ENCODE measurements at regions not wholly inside any gene's neighbourhood (a gene's known extent, or its start where the extent isn't known, plus 50 kb on each side); places are given as distances from the start of the nearest gene placed in this dataset.

DNA sequence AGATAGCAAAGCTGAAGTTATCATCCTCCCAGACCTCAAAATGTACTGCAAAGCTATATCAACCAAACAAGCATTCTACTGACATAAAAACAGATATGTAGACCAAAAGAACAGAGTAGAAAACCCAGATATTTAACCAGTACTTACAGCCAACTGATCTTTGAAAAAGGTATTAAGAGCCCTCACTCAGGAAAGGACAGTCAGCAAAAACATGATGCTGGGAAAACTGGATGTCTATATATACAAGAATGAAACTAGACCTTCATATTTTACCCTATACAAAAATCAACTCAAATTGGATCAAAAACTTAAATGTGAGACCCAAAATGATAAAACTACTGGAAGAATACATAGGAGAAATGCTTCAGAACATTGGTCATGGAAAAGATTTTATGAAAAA lies 87.5 kb upstream of the MME start:
- H3K27ac Mint-ChIP-seq, result no peak overlapping the region
- DNase-seq, result no peak
- H3K4me1 Mint-ChIP-seq, result no peaks in the 10 kb centered on the region
- H3K36me3 Mint-ChIP-seq (ENCODE audit: low read depth), result no peaks in the 10 kb centered on the region
- peaks cover 3% of the 10 kb centered on the region for H3K9me3 Mint-ChIP-seq
- no peak overlapping the region for H3K4me3 Mint-ChIP-seq
- no peaks in the 10 kb centered on the region for H3K27me3 Mint-ChIP-seq
- intact Hi-C loops (cut with micrococcal nuclease), result no loop called here

DNA sequence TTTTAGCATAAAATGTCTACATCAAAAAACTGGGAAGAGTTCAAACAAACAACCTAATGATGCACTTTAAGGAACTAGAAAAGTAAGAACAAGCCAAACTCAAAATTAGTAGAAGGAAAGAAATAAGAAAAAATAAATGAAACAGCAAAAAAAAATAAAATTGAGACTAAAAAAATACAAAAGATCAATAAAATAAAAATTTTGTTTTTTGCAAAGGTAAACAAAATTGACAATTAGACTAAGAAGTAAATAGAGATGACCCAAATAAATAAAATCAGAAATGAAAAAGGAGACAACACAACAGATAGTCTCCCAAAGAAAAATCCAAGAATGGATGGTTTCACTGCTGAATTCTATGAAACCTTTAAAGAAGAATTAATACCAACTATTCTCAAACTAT lies 89.6 kb upstream of the MME start:
- no peaks in the 10 kb centered on the region for H3K27me3 Mint-ChIP-seq
- DNase-seq, result no peak
- H3K27ac Mint-ChIP-seq, result no peak overlapping the region
- H3K36me3 Mint-ChIP-seq (ENCODE audit: low read depth), result no peaks in the 10 kb centered on the region
- H3K4me3 Mint-ChIP-seq, result no peak overlapping the region
- intact Hi-C loops (cut with micrococcal nuclease), result no loop called here
- H3K4me1 Mint-ChIP-seq, result no peaks in the 10 kb centered on the region
- peaks cover 3% of the 10 kb centered on the region for H3K9me3 Mint-ChIP-seq

DNA sequence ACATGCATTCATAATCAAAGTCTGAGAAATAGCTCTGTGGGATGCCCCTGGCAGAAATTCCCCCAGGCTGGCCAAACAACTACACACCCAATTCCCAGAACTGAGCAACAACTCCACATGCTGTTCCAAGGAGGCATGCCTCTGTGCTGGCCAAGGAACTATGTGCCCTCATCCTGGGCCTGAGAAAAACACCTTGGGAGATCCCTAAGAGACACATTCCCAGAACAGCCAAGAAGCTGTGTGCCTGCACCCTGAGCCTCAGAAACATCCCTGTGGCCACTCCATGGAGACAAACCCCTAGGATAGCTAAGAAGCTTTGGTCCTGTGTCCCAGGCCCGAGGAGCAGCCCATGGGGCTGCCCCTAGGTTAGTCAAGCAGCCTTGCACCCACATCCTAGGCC lies 92.3 kb upstream of the MME start:
- Mint-ChIP-seq H3K4me3 (no peak overlapping the region), H3K9me3 (peaks cover 3% of the 10 kb centered on the region), H3K36me3 (ENCODE audit: low read depth) (no peaks in the 10 kb centered on the region), H3K27me3 (no peaks in the 10 kb centered on the region), H3K27ac (no peak overlapping the region), H3K4me1 (no peaks in the 10 kb centered on the region)
- no peak for DNase-seq
- intact Hi-C loops (cut with micrococcal nuclease), result no loop called here

DNA sequence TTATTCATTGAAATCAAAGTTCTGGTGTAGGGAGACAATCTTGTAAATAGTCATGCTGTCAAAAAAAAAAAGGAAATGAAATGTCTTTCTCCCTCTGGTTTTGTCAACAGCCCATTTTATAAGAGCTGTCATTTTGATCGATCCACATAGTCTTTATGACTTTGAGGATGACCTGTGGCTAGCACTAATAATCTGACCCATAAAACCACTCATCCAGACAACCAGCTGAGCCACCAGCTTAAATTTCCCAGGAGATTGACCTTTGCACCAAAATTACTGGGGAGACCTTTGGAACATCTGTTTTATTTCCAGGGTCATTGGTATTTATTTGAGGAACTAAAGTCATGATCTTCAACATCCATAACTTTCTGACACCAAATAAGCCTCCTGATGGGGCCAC lies 98.5 kb upstream of the MME start:
- no peaks in the 10 kb centered on the region for H3K27me3 Mint-ChIP-seq
- intact Hi-C loops (cut with micrococcal nuclease), result no loop called here
- H3K4me3 Mint-ChIP-seq, result no peak overlapping the region
- H3K9me3 Mint-ChIP-seq, result no peaks in the 10 kb centered on the region
- no peak overlapping the region for H3K27ac Mint-ChIP-seq
- no peaks in the 10 kb centered on the region for H3K4me1 Mint-ChIP-seq
- no peaks in the 10 kb centered on the region for H3K36me3 Mint-ChIP-seq (ENCODE audit: low read depth)
- DNase-seq, result no peak

DNA sequence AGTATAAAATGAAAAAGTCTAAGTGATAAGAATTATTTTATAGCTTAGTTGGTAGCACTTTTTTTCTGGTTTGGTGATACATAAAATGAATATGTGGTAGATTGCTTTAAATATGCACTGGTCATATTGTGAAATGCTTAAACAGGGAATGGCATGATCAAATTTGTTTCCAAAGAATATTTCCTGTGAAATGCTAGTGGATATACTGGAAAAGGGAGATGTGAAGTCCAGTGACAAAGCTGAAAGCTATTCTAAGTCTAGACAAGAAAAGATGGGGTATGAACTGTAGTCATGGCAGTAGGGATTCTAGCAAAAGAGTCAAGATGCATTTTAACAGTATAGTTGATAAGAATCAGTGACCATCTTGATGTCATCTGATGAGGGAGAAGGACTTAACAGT lies 98.9 kb upstream of the MME start:
- intact Hi-C loops (cut with micrococcal nuclease), result no loop called here
- Mint-ChIP-seq H3K4me3 (no peak overlapping the region), H3K27me3 (no peaks in the 10 kb centered on the region), H3K9me3 (no peaks in the 10 kb centered on the region), H3K36me3 (ENCODE audit: low read depth) (no peaks in the 10 kb centered on the region), H3K27ac (no peak overlapping the region), H3K4me1 (no peaks in the 10 kb centered on the region)
- DNase-seq, result no peak

DNA sequence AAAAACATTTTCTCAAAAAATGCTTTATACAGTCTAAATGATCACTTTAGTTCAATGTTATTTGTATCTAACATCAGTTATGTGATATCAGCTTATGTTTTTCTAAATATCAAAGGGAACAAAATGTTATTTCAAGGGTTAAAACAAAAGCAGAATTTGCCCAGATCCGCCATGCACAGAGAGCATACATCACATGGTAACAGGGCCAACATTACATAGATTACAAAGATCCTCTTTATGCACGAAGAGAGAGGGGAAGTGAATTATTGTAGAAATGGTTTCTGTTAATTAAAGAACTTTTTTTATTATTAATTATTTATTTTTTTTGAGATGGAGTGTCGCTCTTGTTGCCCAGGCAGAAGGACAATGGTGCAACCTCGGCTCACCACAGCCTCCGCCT lies 100.8 kb upstream of the MME start:
- Mint-ChIP-seq H3K27ac (no peak overlapping the region), H3K36me3 (ENCODE audit: low read depth) (no peaks in the 10 kb centered on the region), H3K9me3 (no peaks in the 10 kb centered on the region), H3K27me3 (no peaks in the 10 kb centered on the region), H3K4me1 (no peaks in the 10 kb centered on the region), H3K4me3 (no peak overlapping the region)
- intact Hi-C loops (cut with micrococcal nuclease), result no loop called here
- DNase-seq, result no peak

DNA sequence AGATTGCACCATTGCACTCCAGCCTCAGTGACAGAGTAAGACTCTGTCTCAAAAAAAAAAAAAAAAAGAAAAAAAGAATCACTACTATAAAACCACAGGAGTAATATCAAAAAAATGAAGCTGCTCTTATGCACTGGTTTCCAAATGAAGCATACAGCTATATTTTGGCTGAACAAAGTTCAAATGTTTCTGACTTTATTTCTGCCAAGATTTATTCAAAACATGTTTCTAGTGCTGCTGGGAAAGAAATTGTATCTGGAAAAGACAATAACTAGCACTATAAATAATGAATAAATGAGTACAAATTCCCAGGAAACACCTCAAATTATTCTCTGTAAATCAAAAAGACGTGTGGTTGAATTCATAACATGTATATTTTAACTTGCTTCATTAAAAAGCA lies 102.5 kb upstream of the MME start:
- Mint-ChIP-seq H3K9me3 (no peaks in the 10 kb centered on the region), H3K27me3 (no peaks in the 10 kb centered on the region), H3K36me3 (ENCODE audit: low read depth) (no peaks in the 10 kb centered on the region), H3K4me1 (no peaks in the 10 kb centered on the region), H3K4me3 (no peak overlapping the region), H3K27ac (no peak overlapping the region)
- intact Hi-C loops (cut with micrococcal nuclease), result no loop called here
- DNase-seq, result no peak

DNA sequence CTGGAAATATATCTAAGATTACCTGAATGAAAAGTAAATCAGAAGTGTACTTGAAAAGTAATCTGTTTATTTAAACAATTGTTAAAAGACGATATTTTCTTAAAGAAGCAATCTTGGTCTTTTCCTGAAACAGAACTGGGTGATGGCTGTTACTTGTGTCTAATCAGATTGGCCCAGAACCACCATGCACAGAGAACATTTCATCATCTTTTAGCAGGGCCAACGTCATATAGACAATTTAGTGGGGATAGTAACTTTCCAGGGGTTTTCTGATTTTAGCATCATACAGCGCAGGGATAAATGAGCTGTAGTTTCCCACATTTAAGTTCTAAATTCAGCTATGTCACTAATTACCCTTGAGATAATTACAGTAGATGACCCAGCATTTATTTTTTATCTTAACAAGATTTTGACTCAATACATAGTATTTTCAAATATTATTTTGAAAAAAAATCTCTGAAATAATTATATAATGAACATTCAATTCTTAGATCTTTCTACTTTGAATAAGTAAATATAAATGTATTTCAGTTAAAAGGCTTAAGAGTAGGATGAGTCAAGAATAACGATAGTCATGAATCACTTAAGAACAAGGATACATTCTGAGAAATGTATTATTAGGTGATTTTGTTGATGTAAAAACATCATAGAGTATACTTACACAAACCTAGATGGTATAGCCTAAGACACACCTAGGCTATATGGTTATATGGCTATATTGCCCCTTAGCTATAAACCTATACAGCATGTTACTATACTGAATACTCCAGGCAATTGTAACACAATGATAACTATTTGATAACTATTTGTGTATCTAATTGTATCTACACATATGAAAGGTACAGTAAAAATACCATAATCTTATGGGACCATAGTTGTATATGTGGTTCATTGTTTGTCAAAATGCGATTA lies 103.8 kb upstream of the MME start:
- H3K27me3 Mint-ChIP-seq, result no peaks in the 10 kb centered on the region
- H3K4me1 Mint-ChIP-seq, result no peaks in the 10 kb centered on the region

DNA sequence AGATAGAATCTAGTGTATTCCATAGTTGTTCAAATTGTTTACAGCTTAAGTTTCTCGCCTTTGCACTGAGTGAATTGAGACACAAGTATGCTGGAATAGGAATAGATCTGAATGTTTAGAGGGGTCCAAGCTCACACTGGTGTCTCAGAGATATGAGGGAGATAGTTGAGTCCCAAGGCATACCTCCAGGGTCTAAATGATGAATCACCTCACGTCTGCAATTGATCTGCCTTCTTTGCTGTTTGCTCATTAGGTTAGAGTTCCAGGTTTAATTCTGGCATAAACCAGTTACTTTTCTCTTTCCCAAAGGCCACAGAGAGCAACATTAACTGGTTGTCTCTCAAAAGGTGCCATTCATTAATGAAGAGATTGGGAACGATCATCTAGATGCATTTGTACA lies 106.3 kb upstream of the MME start:
- Mint-ChIP-seq H3K36me3 (ENCODE audit: low read depth) (no peaks in the 10 kb centered on the region), H3K4me3 (no peak overlapping the region), H3K27ac (no peak overlapping the region), H3K27me3 (no peaks in the 10 kb centered on the region), H3K4me1 (no peaks in the 10 kb centered on the region), H3K9me3 (no peaks in the 10 kb centered on the region)
- intact Hi-C loops (cut with micrococcal nuclease), result no loop called here
- DNase-seq, result no peak

More for the DNA sequence above, 103.8 kb upstream of the MME start:
- intact Hi-C loops (cut with micrococcal nuclease), result no loop called here
- DNase-seq, result no peak
- H3K9me3 Mint-ChIP-seq, result no peaks in the 10 kb centered on the region
- H3K27ac Mint-ChIP-seq, result no peak overlapping the region
- no peak overlapping the region for H3K4me3 Mint-ChIP-seq
- H3K36me3 Mint-ChIP-seq (ENCODE audit: low read depth), result no peaks in the 10 kb centered on the region

DNA sequence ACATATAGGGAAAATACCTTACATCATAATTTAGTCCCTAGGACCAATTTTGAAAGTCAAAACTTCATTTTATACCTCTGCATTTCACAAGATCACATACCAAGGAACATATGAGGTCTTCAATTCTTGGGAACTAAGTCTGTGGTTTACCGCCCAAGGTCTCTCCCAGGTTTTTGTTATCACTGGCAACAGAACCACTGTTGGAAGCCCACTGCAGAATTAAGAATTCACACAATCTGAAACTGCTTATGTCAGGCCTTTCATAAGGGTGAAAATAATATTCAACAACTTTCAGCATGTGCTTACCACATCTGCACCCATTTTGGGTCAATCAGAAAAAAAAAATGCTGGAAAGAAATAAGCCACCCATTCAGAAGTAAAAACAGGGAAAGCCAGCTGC lies 107.2 kb upstream of the MME start:
- no peak overlapping the region for H3K27ac Mint-ChIP-seq
- H3K9me3 Mint-ChIP-seq, result no peaks in the 10 kb centered on the region
- intact Hi-C loops (cut with micrococcal nuclease), result no loop called here

DNA sequence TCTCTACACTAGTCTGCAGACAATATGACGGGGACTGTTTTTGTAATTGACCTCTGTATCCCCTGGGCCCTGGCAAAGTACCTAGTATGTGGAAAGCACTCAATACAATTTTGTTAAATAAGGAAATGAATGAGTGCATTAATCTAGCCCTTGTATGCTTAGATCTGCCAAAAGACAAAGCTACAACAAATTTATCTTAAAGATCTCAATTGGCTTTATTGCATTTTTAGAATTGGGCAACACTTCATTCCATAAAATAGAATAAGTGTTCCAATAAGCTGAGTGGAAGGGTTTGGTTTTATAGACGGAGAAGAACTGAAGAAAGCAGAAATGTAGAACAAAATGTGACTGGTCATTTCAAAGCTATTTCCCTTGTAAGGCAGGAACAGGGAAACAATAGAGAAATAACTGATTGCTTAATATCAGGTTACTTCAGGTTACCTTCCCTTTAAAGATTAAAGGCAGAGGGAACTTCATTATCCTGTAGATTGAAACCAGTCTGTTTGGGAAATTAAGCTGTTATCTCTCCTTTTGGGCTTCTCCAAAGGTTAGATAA lies 108.3 kb upstream of the MME start:
- DNase-seq, result no peak
- Mint-ChIP-seq H3K4me3 (no peak overlapping the region), H3K27ac (no peak overlapping the region), H3K4me1 (no peaks in the 10 kb centered on the region), H3K27me3 (no peaks in the 10 kb centered on the region), H3K36me3 (ENCODE audit: low read depth) (no peaks in the 10 kb centered on the region), H3K9me3 (no peaks in the 10 kb centered on the region)
- intact Hi-C loops (cut with micrococcal nuclease), result no loop called here

More for the DNA sequence above, 107.2 kb upstream of the MME start:
- no peaks in the 10 kb centered on the region for H3K4me1 Mint-ChIP-seq
- no peak overlapping the region for H3K4me3 Mint-ChIP-seq
- no peaks in the 10 kb centered on the region for H3K27me3 Mint-ChIP-seq
- no peak for DNase-seq
- no peaks in the 10 kb centered on the region for H3K36me3 Mint-ChIP-seq (ENCODE audit: low read depth)

DNA sequence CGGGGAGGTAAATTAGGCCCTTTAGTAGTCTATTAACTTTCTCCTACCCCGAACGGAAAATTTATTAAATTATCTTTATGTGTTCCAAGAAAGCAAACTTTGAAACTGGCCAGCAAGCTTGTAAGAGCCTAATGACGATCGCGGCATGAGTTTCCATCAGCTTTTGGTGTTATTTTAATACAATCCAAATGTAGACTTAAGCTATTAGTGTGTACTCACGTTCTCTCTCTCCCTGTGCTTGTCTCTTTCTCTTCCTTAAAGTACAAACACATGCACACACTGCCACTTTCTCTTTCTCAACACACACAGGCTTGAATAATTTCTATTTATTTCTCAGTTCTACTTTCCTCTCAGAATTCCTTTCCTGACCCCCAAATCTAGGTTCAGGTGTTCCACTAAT lies 108.8 kb upstream of the MME start:
- no peaks in the 10 kb centered on the region for H3K9me3 Mint-ChIP-seq
- no peak overlapping the region for H3K27ac Mint-ChIP-seq
- no peaks in the 10 kb centered on the region for H3K36me3 Mint-ChIP-seq (ENCODE audit: low read depth)
- no peaks in the 10 kb centered on the region for H3K4me1 Mint-ChIP-seq
- no peak overlapping the region for H3K4me3 Mint-ChIP-seq
- H3K27me3 Mint-ChIP-seq, result no peaks in the 10 kb centered on the region
- DNase-seq, result no peak
- intact Hi-C loops (cut with micrococcal nuclease), result no loop called here

DNA sequence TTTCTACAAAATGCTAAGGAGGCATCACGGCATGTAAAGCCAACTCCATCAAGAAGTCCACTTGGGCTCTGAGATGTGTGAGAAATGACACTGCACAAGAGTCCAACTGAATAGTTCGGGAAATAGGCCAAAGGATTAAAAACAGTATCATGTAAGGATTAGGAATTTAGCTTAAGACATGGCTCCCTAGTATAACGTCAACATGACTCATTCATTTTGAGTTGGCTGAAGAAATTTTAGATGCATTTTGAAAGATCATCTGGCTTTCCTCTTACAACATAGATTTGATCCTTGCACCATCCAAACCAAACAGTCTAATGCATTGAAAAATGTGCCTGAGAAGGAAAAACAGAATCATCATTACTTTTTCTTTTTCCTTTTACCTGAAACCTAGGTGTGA lies 109.3 kb upstream of the MME start:
- no peak overlapping the region for H3K4me3 Mint-ChIP-seq
- intact Hi-C loops (cut with micrococcal nuclease), result no loop called here
- no peak for DNase-seq
- no peaks in the 10 kb centered on the region for H3K27me3 Mint-ChIP-seq
- no peak overlapping the region for H3K27ac Mint-ChIP-seq
- H3K9me3 Mint-ChIP-seq, result no peaks in the 10 kb centered on the region
- no peaks in the 10 kb centered on the region for H3K4me1 Mint-ChIP-seq
- no peaks in the 10 kb centered on the region for H3K36me3 Mint-ChIP-seq (ENCODE audit: low read depth)

DNA sequence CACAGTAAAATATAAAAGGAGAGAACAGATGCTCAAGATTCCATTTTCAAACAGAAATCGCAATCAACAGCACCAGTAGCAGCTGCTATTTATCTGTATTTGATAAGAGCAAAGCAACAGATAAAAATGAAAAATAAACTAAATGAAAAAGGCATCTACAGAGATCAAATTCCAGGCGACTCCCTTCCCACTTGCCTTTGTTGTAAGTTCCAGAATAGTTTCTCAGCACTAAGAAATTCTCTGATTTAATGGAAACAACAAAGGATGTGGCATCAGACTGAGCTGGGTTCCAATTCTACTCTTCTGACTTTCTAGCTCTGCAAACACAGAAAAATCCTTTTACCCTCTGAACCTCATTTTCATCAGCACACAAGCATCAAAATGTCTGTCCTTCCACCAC lies 110.8 kb upstream of the MME start:
- Mint-ChIP-seq H3K9me3 (no peaks in the 10 kb centered on the region), H3K27me3 (no peaks in the 10 kb centered on the region), H3K4me1 (no peaks in the 10 kb centered on the region), H3K4me3 (no peak overlapping the region), H3K27ac (no peak overlapping the region), H3K36me3 (ENCODE audit: low read depth) (no peaks in the 10 kb centered on the region)
- no peak for DNase-seq
- intact Hi-C loops (cut with micrococcal nuclease), result no loop called here

DNA sequence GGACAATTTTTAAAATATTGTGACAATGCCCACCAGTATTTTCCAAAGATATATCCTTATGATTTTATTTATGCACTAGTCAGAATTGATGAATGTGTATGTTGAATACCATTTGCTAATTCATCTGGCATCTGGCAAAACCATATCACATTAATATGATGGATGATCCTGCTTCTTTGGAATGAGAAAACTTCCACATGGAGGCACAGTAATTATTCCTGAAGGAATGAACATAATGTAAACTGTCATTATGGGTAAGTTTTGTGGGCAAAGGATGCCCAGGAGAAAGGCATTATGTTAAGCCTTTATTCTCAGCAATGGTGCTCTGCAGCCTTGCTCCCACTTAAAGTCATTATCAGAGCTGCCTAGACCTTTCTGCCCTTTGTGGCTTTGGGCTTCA lies 113.0 kb upstream of the MME start:
- no peak overlapping the region for H3K4me3 Mint-ChIP-seq
- no peak overlapping the region for H3K27ac Mint-ChIP-seq
- no peaks in the 10 kb centered on the region for H3K9me3 Mint-ChIP-seq
- H3K4me1 Mint-ChIP-seq, result no peaks in the 10 kb centered on the region
- intact Hi-C loops (cut with micrococcal nuclease), result no loop called here
- no peaks in the 10 kb centered on the region for H3K27me3 Mint-ChIP-seq
- no peaks in the 10 kb centered on the region for H3K36me3 Mint-ChIP-seq (ENCODE audit: low read depth)
- DNase-seq, result no peak

All from activated CD4-positive, alpha-beta T cell treated with anti-CD3 and anti-CD28 coated beads, Interleukin-2, amount 10 ng/mL, durations not matched to agents 24 days and 14 days (primary cell).